GM06990 (cell line): ENCODE measurements at regions not wholly inside any gene's neighbourhood (a gene's known extent, or its start where the extent isn't known, plus 50 kb on each side); places are given as distances from the start of the nearest gene placed in this dataset.

Experiments
- DNase-seq: peaks from one replicate; pipeline ENCODE4 v3.0.0-alpha.2; 2011; ENCODE audit not compliant: insufficient read length; ENCODE audit errors: extremely low read depth
- H3K27me3 ChIP-seq: replicated peaks from 2 replicates; pipeline ENCODE4 v1.6.0; 2011; ENCODE audit warnings: low read length; ENCODE audit not compliant: control insufficient read depth, insufficient read depth
- H3K36me3 ChIP-seq: 2 replicates; pipeline ENCODE4 v1.5.1; 2011; ENCODE audit warnings: low read length; ENCODE audit not compliant: control insufficient read depth, insufficient read depth
- H3K4me3 ChIP-seq: replicated peaks from 2 replicates; pipeline ENCODE4 v1.5.1; 2011; ENCODE audit warnings: low read depth, mild to moderate bottlenecking, control low read depth, low read length
- CTCF ChIP-seq: IDR thresholded peaks from 2 replicates; pipeline ENCODE4 v1.5.1; 2011; ENCODE audit warnings: low read length, control low read depth, mild to moderate bottlenecking, inconsistent platforms; ENCODE audit not compliant: insufficient read depth, poor library complexity, severe bottlenecking

GRCh38 chr18:56021809-56022195 is 433.8 kb upstream of the TCF4 start:
- TF ChIP-seq CTCF, result no peak
- H3K4me3 ChIP-seq, result no peak overlapping the region
- H3K27me3 ChIP-seq, result no peaks in the 10 kb centered on the region
- no peak for DNase-seq
- no peaks in the 10 kb centered on the region for H3K36me3 ChIP-seq

DNA sequence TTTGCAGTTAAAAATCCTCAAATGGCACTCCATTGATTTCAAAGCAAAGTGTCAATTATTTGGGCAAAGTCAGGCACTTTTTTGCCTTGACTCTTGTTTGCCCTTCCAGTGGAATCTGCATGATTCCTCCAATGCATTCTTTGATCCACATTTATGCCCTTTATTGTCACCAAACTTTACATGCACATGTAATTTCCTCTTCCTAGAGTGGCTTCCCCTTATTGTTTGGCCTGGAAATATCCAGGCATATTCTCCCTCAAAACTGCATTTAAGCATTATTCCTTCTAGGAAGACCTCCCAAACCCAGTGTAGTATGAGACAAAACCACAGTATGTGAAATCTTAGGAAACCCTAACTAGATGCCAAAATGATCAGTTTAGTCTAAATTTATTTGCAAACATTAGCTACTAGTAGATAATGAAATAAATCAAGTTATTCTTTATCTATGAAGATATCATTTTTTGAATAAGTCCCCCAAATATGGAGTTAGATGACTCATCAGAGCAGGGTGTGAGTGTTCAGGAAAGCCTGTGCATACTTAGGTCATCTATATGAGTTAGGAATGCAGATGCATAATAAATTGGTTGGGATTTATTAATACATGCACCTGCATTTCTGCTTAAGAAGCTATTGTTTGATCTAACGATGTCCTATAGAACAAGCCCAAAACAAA is 433.3 kb upstream of the TCF4 start:
- TF ChIP-seq CTCF, result no peak
- no peak for DNase-seq
- Histone ChIP-seq H3K27me3 (no peaks in the 10 kb centered on the region), H3K36me3 (no peaks in the 10 kb centered on the region), H3K4me3 (no peak overlapping the region)

DNA sequence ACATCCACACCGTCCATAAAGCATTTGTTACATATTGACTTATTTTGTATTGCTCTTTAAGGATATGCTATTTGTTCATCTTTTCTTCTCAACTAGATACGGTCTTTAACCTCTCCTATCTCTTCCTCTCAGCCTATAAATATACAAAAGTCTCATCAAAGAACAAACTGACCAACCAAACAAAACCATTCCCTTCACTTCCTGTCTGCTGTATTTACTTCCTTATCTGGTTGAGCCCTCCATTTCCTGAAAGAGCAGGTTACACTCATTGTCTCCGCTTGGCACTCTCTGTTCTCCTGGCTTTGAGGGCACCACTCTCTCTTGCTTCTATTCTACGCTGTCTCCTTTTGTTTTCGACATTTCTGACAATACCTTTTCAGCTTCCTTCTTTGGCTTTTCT is 431.9 kb upstream of the TCF4 start:
- Histone ChIP-seq H3K36me3 (no peaks in the 10 kb centered on the region), H3K27me3 (no peaks in the 10 kb centered on the region), H3K4me3 (no peak overlapping the region)
- DNase-seq, result no peak
- TF ChIP-seq CTCF, result no peak

DNA sequence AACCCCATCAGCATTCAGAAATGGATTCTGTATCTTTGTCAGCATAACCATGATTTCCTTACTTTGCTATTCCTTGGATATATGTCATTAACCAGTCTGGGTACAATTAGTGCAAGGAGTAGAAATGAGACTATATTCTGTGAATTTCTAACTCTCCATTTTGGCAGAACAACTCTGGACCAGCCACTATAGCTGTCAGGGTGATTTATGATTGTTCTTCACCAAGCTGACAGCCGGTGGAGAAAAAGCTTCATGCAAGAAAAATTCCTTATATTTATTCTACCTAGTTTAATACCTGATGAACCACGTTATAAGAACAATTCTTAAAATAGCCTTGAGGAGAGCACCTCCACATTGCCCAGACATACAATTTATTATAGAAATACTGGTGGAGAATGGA is 431.2 kb upstream of the TCF4 start:
- no peak for DNase-seq
- Histone ChIP-seq H3K4me3 (no peak overlapping the region), H3K36me3 (no peaks in the 10 kb centered on the region), H3K27me3 (no peaks in the 10 kb centered on the region)
- no peak for TF ChIP-seq CTCF

DNA sequence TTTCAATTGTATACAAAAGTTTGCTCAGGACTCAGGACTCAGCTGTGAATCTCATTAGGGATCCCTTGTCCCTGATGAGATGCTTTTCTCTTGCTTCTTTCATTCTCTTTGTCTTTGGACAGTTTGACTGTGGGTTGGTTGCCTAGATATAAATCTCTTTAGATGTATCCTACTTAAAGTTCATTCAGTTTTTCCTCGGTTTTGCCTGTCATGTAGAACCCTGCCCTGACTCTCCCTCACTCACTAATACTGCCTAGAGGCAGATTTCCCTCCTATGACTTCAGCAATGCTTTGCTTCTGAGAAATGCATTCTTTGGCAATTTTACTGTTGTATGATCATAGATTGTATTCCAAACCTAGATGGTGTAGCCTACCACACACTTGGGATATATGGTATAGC is 421.4 kb upstream of the TCF4 start:
- Histone ChIP-seq H3K4me3 (no peak overlapping the region), H3K36me3 (no peaks in the 10 kb centered on the region), H3K27me3 (no peaks in the 10 kb centered on the region)
- no peak for TF ChIP-seq CTCF
- no peak for DNase-seq

GRCh38 chr18:56003720-56004088 is 415.7 kb upstream of the TCF4 start:
- no peaks in the 10 kb centered on the region for H3K36me3 ChIP-seq
- no peaks in the 10 kb centered on the region for H3K27me3 ChIP-seq
- no peak for DNase-seq
- H3K4me3 ChIP-seq, result no peak overlapping the region
- no peak for TF ChIP-seq CTCF
